Esophagus squamous epithelium (tissue), 5 donors: ENCODE measurements at regions not wholly inside any gene's neighbourhood (a gene's known extent, or its start where the extent isn't known, plus 50 kb on each side); places are given as distances from the start of the nearest gene placed in this dataset.

Experiments
- DNase-seq: peaks from one replicate; lab custom pipeline; 2025; lab: John Stamatoyannopoulos, UW
- H3K27ac ChIP-seq, 4 donors: fragments of 200-600 bp; sonication (generic); one replicate each; pipeline ENCODE4 v1.5.1; 2016 to 2019; ENCODE audit warnings: mild to moderate bottlenecking in 1 of 4
- H3K27me3 ChIP-seq, 4 donors: fragments of 200-600 bp; sonication (generic); 1 replicate in 3 of 4; 2 replicates in 1 of 4; pipeline versions ENCODE4 v1.5.1 to v1.6.0; 2017 to 2021; ENCODE audit warnings: antibody characterized with exemption in 1 of 4
- H3K36me3 ChIP-seq, 3 donors: fragments of 200-600 bp; sonication (generic); one replicate each; pipeline ENCODE4 v1.5.1; 2016 to 2019
- H3K4me1 ChIP-seq, 3 donors: fragments of 200-600 bp; sonication (generic); one replicate each; pipeline ENCODE4 v1.5.1; 2017 to 2019
- H3K4me3 ChIP-seq, 4 donors: fragments of 200-600 bp; sonication (generic); 1 replicate in 3 of 4; 2 replicates in 1 of 4; pipeline ENCODE4 v1.5.1; 2016 to 2019; ENCODE audit warnings: mild to moderate bottlenecking in 2 of 4, moderate library complexity in 1 of 4
- H3K9me3 ChIP-seq, 3 donors: fragments of 200-600 bp; sonication (generic); one replicate each; pipeline ENCODE4 v1.5.1; 2016 to 2019
- POLR2A ChIP-seq, 4 donors: fragments of 450-650 bp; IDR thresholded peaks; one replicate each; pipeline ENCODE4 v1.6.1; 2017; ENCODE audit warnings: antibody characterized with exemption in 4 of 4, mild to moderate bottlenecking in 4 of 4, moderate library complexity in 3 of 4
- WGBS, 2 donors: methylation state at CpG; one replicate each; pipeline ENCODE4 v1.1.5; 2018; 5-methylcytosine and 5-hydroxymethylcytosine counted together
- intact Hi-C: fragments of 100-400 bp; cut with DNase I; formaldehyde crosslinking; loops from one replicate; pipeline ENCODE4 v1.15.0; 2022
- TF ChIP-seq, protein P1 (sequence below), 6 experiments: fragments of 450-650 bp in 4 of 6; fragments of 200-600 bp in 2 of 6; sonication (generic) in 2 of 6; IDR thresholded peaks; one replicate each; pipeline ENCODE4 v1.5.1; 2016 to 2019; ENCODE audit warnings: antibody characterized with exemption in 6 of 6, mild to moderate bottlenecking in 4 of 6, moderate library complexity in 4 of 6
- donor health status: DM: yes; HTN: yes; CAD: no.

DNA sequence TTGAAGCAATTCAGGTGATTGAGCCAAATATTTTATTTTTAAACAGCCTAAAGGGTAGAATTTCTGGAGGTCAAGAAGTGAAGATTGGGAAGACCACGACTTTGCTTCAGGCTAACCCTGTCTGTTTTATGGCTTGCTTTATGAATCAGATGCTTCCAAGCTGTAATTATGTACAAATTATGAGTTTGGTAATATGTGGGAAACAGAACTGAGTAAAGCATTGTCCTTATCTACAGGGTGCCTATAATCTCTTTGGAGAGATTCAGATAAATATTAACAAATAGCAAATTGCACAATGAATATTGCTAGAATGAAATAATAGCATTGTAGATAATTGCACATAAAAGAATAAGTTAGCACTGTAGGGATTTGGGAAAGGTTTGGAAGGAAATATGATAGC, 539.4 kb upstream of the CDH2 start:
- no peaks in the 10 kb centered on the region for H3K4me1 ChIP-seq
- H3K9me3 ChIP-seq: no peaks in the 10 kb centered on the region
- H3K36me3 ChIP-seq: no peaks in the 10 kb centered on the region
- no peaks in the 10 kb centered on the region for H3K27me3 ChIP-seq
- TF ChIP-seq POLR2A (IDR thresholded peaks at IDR 0.05): no peak
- TF ChIP-seq, protein P1, sequence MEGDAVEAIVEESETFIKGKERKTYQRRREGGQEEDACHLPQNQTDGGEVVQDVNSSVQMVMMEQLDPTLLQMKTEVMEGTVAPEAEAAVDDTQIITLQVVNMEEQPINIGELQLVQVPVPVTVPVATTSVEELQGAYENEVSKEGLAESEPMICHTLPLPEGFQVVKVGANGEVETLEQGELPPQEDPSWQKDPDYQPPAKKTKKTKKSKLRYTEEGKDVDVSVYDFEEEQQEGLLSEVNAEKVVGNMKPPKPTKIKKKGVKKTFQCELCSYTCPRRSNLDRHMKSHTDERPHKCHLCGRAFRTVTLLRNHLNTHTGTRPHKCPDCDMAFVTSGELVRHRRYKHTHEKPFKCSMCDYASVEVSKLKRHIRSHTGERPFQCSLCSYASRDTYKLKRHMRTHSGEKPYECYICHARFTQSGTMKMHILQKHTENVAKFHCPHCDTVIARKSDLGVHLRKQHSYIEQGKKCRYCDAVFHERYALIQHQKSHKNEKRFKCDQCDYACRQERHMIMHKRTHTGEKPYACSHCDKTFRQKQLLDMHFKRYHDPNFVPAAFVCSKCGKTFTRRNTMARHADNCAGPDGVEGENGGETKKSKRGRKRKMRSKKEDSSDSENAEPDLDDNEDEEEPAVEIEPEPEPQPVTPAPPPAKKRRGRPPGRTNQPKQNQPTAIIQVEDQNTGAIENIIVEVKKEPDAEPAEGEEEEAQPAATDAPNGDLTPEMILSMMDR (IDR thresholded peaks at IDR 0.05): no peak
- no peak for DNase-seq
- no peak overlapping the region for H3K4me3 ChIP-seq
- intact Hi-C loops: no loop called here
- H3K27ac ChIP-seq: no peak overlapping the region
- WGBS, 2 donors: 58 to 60% methylated on average over 1 of the region's 1 CpG

DNA sequence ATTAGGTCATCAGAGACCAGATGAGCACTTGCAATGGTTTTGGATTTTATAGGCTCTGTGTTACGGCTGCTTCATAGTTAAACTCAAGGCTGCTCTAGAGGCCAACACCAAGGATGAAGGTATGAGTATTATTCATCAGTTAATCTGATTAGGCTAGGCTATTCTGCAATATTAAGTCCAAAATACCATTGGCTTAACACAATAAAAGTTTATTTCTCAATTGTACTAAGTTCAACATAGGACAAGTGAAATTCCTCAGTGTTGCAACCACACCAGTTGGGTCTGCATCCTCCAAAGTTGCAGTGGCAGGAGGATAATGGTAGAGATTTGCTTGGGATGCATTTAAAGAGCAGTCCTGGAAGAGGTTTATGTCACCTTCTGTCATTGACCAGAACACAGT, 538.3 kb upstream of the CDH2 start:
- Histone ChIP-seq H3K4me1 (no peaks in the 10 kb centered on the region), H3K27me3 (no peaks in the 10 kb centered on the region), H3K36me3 (no peaks in the 10 kb centered on the region), H3K9me3 (no peaks in the 10 kb centered on the region), H3K27ac (no peak overlapping the region), H3K4me3 (no peak overlapping the region)
- no peak for DNase-seq
- intact Hi-C loops: no loop called here
- 90 to 95% methylated on average over 1 of the region's 1 CpG for WGBS, 2 donors
- TF ChIP-seq, protein P1 (IDR thresholded peaks at IDR 0.05): no peak
- no peak for TF ChIP-seq POLR2A (IDR thresholded peaks at IDR 0.05)

DNA sequence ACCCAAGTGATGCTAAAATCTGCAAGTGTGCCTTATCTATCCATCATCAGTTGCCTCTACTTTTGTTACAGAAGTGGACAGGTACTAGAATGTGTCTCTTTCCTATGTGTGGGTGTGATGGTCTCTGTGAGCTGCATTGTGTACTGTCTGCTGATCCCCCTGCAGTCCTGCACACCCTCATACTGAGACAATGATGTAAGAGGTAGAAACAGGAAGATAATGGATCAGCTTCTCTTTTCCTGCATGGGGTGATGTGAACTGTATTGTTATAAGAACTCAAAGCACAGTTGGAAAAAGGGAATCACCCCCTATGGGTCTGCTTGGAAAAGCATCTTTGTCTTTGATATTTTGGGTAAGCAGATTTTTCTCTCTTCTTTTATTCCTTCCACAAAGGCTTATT, 537.6 kb upstream of the CDH2 start:
- Histone ChIP-seq H3K27me3 (no peaks in the 10 kb centered on the region), H3K9me3 (no peaks in the 10 kb centered on the region), H3K36me3 (no peaks in the 10 kb centered on the region), H3K4me3 (no peak overlapping the region), H3K4me1 (no peaks in the 10 kb centered on the region), H3K27ac (no peak overlapping the region)
- intact Hi-C loops: no loop called here
- no peak for DNase-seq
- TF ChIP-seq, protein P1 (IDR thresholded peaks at IDR 0.05): no peak
- no peak for TF ChIP-seq POLR2A (IDR thresholded peaks at IDR 0.05)

DNA sequence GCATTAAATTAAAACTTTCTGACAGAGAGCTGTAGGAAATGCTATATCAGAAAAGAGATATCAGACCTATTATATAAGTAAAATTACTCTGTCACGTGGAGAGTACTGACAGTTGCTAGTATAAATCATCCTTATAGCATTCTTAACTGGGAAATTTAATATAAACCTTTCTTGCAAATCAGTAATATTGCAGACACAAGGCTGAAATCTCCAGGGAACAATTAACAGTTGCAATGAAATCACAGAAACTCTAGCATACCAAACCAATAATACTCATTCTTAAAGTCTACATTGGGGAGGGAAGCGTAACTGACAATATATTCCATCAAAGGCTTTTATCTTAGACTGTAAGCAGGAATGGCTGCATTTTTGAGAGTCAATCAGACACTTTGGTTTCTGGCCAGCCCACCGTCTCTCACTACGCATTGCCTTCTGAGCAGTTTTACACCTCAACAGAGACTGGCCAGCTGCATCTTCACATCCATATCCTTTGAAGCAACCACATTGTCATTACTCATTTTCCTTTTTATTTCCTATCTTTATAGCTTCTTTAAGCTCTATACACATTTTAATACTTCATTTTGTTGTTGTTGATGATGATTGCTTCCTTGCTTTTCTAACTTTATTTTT, 536.0 kb upstream of the CDH2 start:
- no peak overlapping the region for H3K4me3 ChIP-seq
- H3K4me1 ChIP-seq: no peaks in the 10 kb centered on the region
- intact Hi-C loops: no loop called here
- no peaks in the 10 kb centered on the region for H3K36me3 ChIP-seq
- TF ChIP-seq POLR2A (IDR thresholded peaks at IDR 0.05): no peak
- TF ChIP-seq, protein P1 (IDR thresholded peaks at IDR 0.05): no peak
- no peaks in the 10 kb centered on the region for H3K9me3 ChIP-seq
- no peak overlapping the region for H3K27ac ChIP-seq
- H3K27me3 ChIP-seq: no peaks in the 10 kb centered on the region
- no peak for DNase-seq
- 73 to 74% methylated on average over 4 of the region's 4 CpGs for WGBS, 2 donors

DNA sequence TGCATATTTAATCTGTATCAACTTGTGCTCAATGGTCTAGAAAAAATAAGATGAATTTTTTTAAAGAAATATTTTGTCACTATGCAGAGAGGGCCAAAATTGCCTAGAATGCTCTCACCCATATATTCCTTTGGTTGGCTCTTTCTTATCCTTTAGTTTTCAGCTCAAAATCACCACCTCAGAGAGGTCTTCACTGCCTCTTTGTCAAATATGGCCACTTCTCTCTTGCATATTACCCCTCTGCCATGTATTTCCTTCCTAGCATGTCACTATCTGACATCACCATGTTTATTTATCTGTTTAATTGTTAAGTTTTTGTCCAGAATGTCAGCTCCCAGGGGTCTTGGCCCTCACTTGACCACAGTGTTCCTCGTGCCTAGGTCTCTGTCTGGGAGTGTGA, 535.2 kb upstream of the CDH2 start:
- no peaks in the 10 kb centered on the region for H3K36me3 ChIP-seq
- H3K27me3 ChIP-seq: no peaks in the 10 kb centered on the region
- TF ChIP-seq POLR2A (IDR thresholded peaks at IDR 0.05): no peak
- TF ChIP-seq, protein P1 (IDR thresholded peaks at IDR 0.05): no peak
- intact Hi-C loops: no loop called here
- DNase-seq: no peak
- no peaks in the 10 kb centered on the region for H3K9me3 ChIP-seq
- no peak overlapping the region for H3K27ac ChIP-seq
- 22 to 43% methylated on average over 1 of the region's 1 CpG for WGBS, 2 donors
- H3K4me1 ChIP-seq: no peaks in the 10 kb centered on the region
- no peak overlapping the region for H3K4me3 ChIP-seq
